Lung (tissue), 11 donors: ENCODE measurements at regions not wholly inside any gene's neighbourhood (a gene's known extent, or its start where the extent isn't known, plus 50 kb on each side); places are given as distances from the start of the nearest gene placed in this dataset.
"Not testable (repeated sequence)": the region's sequence is repeated elsewhere in the genome, so short reads cannot be mapped to it uniquely, and the experiment has no call there.

Experiments used
- ATAC-seq: fragments of 200-7000 bp; cut with Tn5 transposase; one replicate; pipeline ENCODE4 v1.9.1; 2020; ENCODE audit warnings: moderate number of reproducible peaks; ENCODE audit not compliant: insufficient read depth, low FRiP score
- DNase-seq, 3 donors: peaks; one replicate each; pipeline ENCODE4 v3.0.0-alpha.2; 2013 to 2017
- H3K27ac ChIP-seq, 2 donors: one replicate each; pipeline ENCODE4 v1.5.1; 2013; ENCODE audit warnings: mild to moderate bottlenecking in 2 of 2, moderate library complexity in 2 of 2, control low read depth in 1 of 2, inconsistent platforms in 1 of 2, low read depth in 1 of 2, low read length in 1 of 2
- H3K27me3 ChIP-seq, 3 donors: one replicate each; pipeline ENCODE4 v1.5.1; 2013; ENCODE audit warnings: low read length in 2 of 3; ENCODE audit not compliant: control insufficient read depth in 3 of 3, insufficient read depth in 3 of 3
- H3K36me3 ChIP-seq, 4 donors: one replicate each; pipeline ENCODE4 v1.5.1; 2013; ENCODE audit warnings: low read length in 4 of 4, mild to moderate bottlenecking in 1 of 4, moderate library complexity in 1 of 4; ENCODE audit not compliant: control insufficient read depth in 4 of 4, insufficient read depth in 4 of 4
- H3K4me1 ChIP-seq, 5 donors: one replicate each; pipeline ENCODE4 v1.5.1; 2013; ENCODE audit warnings: low read length in 5 of 5, mild to moderate bottlenecking in 2 of 5, moderate library complexity in 1 of 5; ENCODE audit not compliant: control insufficient read depth in 5 of 5, insufficient read depth in 5 of 5
- H3K4me3 ChIP-seq: one replicate; pipeline ENCODE4 v1.5.1; 2013; ENCODE audit warnings: mild to moderate bottlenecking, control low read depth, moderate library complexity
- H3K9ac ChIP-seq, 2 donors: one replicate each; pipeline ENCODE4 v1.5.1; 2013; ENCODE audit warnings: low read length in 2 of 2, control low read depth in 1 of 2; ENCODE audit not compliant: insufficient read depth in 1 of 2
- H3K9me3 ChIP-seq, 4 donors: one replicate each; pipeline ENCODE4 v1.5.1; 2013; ENCODE audit warnings: low read length in 3 of 4, mild to moderate bottlenecking in 1 of 4, moderate library complexity in 1 of 4; ENCODE audit not compliant: control insufficient read depth in 4 of 4, insufficient read depth in 3 of 4
- CTCF ChIP-seq: IDR thresholded peaks from 2 replicates; pipeline ENCODE4 v1.5.1; 2012; ENCODE audit warnings: mild to moderate bottlenecking; ENCODE audit errors: control extremely low read depth, extremely low read depth
- WGBS, 2 donors: extraction: QIAGEN DNeasy Blood & Tissue Kit; methylation state at CpG; one replicate each; pipeline ENCODE4 v1.1.7; 2013; 5-methylcytosine and 5-hydroxymethylcytosine counted together
- donor health status: control.
- donor health status: control.
- donor health status: Bipolar disorder and iron deficiency.
- donor health status: healthy.
- donor health status: DM: yes; HTN: yes; CAD: no.

- DNase-seq, ATAC-seq, H3K36me3 ChIP-seq, H3K27ac ChIP-seq, H3K9me3 ChIP-seq, H3K4me3 ChIP-seq, H3K27me3 ChIP-seq, H3K4me1 ChIP-seq, H3K9ac ChIP-seq: not testable (repeated sequence)
- WGBS, 2 donors: 94 to 96% methylated on average over 1 of the region's 1 CpG
Observed at GRCh38 chr10:45056806-45057205, 56.1 kb downstream of the ZNF22 start.

DNA sequence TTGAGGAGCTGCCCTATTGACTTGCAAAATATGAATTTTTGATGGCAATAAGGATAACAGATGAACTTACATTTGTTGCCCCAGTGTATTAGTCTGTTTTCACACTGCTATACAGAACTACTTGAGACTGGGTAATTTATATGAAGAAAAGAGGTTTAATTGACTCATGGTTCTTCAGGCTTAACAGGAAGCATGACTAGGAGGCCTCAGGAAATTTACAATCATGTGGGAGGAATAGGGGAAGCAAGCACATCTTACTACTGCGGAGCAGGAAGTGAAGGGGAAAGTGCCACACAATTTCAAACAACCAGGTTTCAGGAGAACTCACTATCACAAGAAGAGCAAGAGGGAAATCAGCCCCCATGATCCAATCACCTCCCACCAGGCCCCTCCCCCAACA, 57.9 kb downstream of the ZNF22 start:
- ATAC-seq: no peak
- Histone ChIP-seq H3K4me1 (no peaks in the 10 kb centered on the region), H3K27me3 (no peaks in the 10 kb centered on the region), H3K9ac (no peak overlapping the region), H3K27ac (no peak overlapping the region), H3K4me3 (no peak overlapping the region), H3K9me3 (peaks cover 0 to 1% (median 0%) of the 10 kb centered on the region in 4 donors), H3K36me3 (no peaks in the 10 kb centered on the region)
- no peak for TF ChIP-seq CTCF
- DNase-seq: no peak
- 35 to 53% methylated on average over 1 of the region's 1 CpG for WGBS, 2 donors

DNA sequence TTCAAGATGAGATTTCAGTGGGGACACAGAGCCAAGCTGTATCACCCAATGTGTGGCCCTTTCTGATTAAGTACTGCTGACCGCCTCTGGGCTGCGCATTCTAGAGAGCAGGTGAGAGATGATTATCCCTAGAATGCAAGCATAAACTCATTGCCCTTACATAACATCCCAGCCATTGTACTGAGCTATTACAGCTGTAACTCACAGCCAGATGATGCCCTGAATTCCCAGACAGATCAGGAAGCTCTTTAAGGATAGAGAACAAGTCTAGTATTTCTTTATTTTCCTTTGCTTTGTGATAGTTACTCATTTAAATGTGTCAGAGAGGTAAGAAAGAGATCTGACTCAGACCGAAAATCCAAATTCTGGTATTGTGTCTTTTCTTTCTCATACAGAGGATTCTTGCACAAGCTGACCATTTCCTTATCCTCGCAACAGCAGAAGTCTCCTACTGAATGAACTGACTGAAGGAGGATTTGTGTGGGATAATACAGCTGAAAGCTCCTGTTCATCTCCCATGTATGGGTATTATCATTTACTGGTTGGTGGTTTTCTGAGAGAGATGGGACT, 58.4 kb downstream of the ZNF22 start:
- Histone ChIP-seq H3K27ac (no peak overlapping the region), H3K36me3 (no peaks in the 10 kb centered on the region), H3K27me3 (no peaks in the 10 kb centered on the region), H3K9ac (no peak overlapping the region), H3K4me3 (no peak overlapping the region), H3K4me1 (no peaks in the 10 kb centered on the region), H3K9me3 (peaks cover 0 to 1% (median 0%) of the 10 kb centered on the region in 4 donors)
- DNase-seq: no peak
- WGBS, 2 donors: 69 to 87% methylated on average over 4 of the region's 4 CpGs
- TF ChIP-seq CTCF: no peak
- ATAC-seq: no peak

DNA sequence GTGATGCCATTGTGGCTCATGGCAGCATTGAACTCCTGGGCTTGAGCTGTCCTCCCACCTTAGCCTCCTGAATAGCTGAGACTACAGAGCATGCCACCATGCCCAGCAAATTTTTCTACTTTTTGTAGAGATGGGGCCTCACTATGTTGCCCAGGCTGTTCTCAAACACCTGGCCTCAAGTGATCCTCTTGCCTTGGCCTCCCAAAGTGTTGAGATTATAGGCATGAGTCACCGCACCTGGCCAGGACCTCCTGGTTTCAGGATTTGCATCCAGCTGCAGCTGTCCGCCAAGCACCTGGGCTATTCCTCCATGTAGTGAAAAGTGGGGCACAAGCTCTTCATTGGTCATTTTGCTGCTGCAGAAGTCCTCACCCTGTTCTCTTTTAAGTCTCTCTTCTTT, 58.9 kb downstream of the ZNF22 start:
- no peak for TF ChIP-seq CTCF
- H3K4me3 ChIP-seq: no peak overlapping the region
- WGBS, 2 donors: 97 to 100% methylated on average over 2 of the region's 2 CpGs

More for the DNA sequence above, 58.9 kb downstream of the ZNF22 start:
- Histone ChIP-seq H3K9ac (no peak overlapping the region), H3K4me1 (no peaks in the 10 kb centered on the region), H3K27me3 (no peaks in the 10 kb centered on the region), H3K9me3 (peaks cover 0 to 1% (median 0%) of the 10 kb centered on the region in 4 donors), H3K36me3 (no peaks in the 10 kb centered on the region), H3K27ac (no peak overlapping the region)
- ATAC-seq: no peak
- no peak for DNase-seq
